HUES64 (cell line): ENCODE measurements at regions not wholly inside any gene's neighbourhood (a gene's known extent, or its start where the extent isn't known, plus 50 kb on each side); places are given as distances from the start of the nearest gene placed in this dataset.
A peak's percentile ranks its signal among the peaks of the same experiment; 100 is the strongest.

ENCODE experiments used
- H3K27ac ChIP-seq: 2 replicates; pipeline ENCODE4 v1.7.0; 2013; ENCODE audit warnings: low read depth, low read length, inconsistent platforms
- H3K27me3 ChIP-seq: 2 replicates; pipeline ENCODE4 v1.6.1; 2013; ENCODE audit warnings: mild to moderate bottlenecking, low read length; ENCODE audit not compliant: insufficient read depth
- H3K36me3 ChIP-seq: 2 replicates; pipeline ENCODE4 v1.6.1; 2013; ENCODE audit warnings: mild to moderate bottlenecking, low read length; ENCODE audit not compliant: insufficient read depth
- H3K4me1 ChIP-seq: 2 replicates; pipeline ENCODE4 v1.6.1; 2013; ENCODE audit warnings: mild to moderate bottlenecking, low read length, moderate library complexity; ENCODE audit not compliant: insufficient read depth
- H3K4me3 ChIP-seq: 2 replicates; pipeline ENCODE4 v1.5.1; 2013; ENCODE audit warnings: mild to moderate bottlenecking, low read length, moderate library complexity
- H3K9ac ChIP-seq: 2 replicates; pipeline ENCODE4 v1.6.1; 2013; ENCODE audit warnings: mild to moderate bottlenecking, low read depth, low read length
- H3K9me3 ChIP-seq: 2 replicates; pipeline ENCODE4 v1.6.1; 2013; ENCODE audit warnings: low read depth, low read length; ENCODE audit not compliant: insufficient read depth
- WGBS: fragments of 150-250, 120-280 bp; methylation state at CpG from one replicate; pipeline ENCODE4 v1.1.7; 2013; ENCODE audit warnings: missing lambda C conversion rate; 5-methylcytosine and 5-hydroxymethylcytosine counted together

DNA sequence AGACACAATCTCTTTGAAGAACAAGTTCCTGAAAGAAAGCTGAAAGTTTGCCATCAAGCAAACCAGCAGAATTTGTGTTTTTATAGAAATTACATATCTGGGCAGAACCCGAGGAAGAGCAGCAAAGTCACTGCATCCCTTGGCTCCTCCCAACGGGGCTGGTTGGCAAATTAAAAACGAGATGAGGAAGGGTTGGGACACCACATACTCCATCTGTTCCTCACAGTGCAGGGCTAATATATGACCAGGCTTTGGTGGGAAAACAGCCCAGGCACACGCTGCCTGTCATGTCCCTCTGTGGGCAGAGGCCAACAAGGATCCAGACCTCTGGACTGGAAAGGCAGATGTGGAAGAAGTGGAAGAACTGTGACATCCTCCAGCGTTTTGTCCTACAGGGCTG is 607.3 kb downstream of the CDH26 start:
- H3K4me1 ChIP-seq = peaks cover 10% of the 10 kb centered on the region

GRCh38 chr20:60569116-60569515 is 610.9 kb downstream of the CDH26 start:
- no peaks in the 10 kb centered on the region for H3K27me3 ChIP-seq
- no peaks in the 10 kb centered on the region for H3K9me3 ChIP-seq
- H3K4me1 ChIP-seq = peaks cover 10% of the 10 kb centered on the region
- H3K27ac ChIP-seq = no peak overlapping the region
- no peak overlapping the region for H3K4me3 ChIP-seq
- 93% methylated on average over 6 of the region's 6 CpGs for WGBS
- no peaks in the 10 kb centered on the region for H3K36me3 ChIP-seq
- no peak overlapping the region for H3K9ac ChIP-seq

More for the DNA sequence above, 607.3 kb downstream of the CDH26 start:
- H3K27me3 ChIP-seq = no peaks in the 10 kb centered on the region
- H3K36me3 ChIP-seq = no peaks in the 10 kb centered on the region
- no peak overlapping the region for H3K27ac ChIP-seq
- whole genome bisulfite sequencing = 94% methylated on average over 5 of the region's 5 CpGs
- no peaks in the 10 kb centered on the region for H3K9me3 ChIP-seq
- no peak overlapping the region for H3K9ac ChIP-seq
- H3K4me3 ChIP-seq = no peak overlapping the region

GRCh38 chr20:60570481-60571277 is 612.5 kb downstream of the CDH26 start:
- Histone ChIP-seq H3K9ac (no peak overlapping the region), H3K36me3 (no peaks in the 10 kb centered on the region), H3K4me3 (no peak overlapping the region), H3K4me1 (no peaks in the 10 kb centered on the region), H3K27me3 (no peaks in the 10 kb centered on the region), H3K9me3 (no peaks in the 10 kb centered on the region), H3K27ac (no peak overlapping the region)
- 97% methylated on average over 11 of the region's 11 CpGs for WGBS

- no peak overlapping the region for H3K9ac ChIP-seq
- peaks cover 3% of the 10 kb centered on the region; the same call in 1 of the 2 replicates for H3K9me3 ChIP-seq
- H3K4me3 ChIP-seq = no peak overlapping the region
- 94% methylated on average over 2 of the region's 4 CpGs for WGBS
- no peak overlapping the region for H3K27ac ChIP-seq
- H3K36me3 ChIP-seq = no peaks in the 10 kb centered on the region
- no peaks in the 10 kb centered on the region for H3K27me3 ChIP-seq
- no peaks in the 10 kb centered on the region for H3K4me1 ChIP-seq
Observed at GRCh38 chr20:60573003-60573680, 614.9 kb downstream of the CDH26 start.

GRCh38 chr20:60576236-60576635 is 618.0 kb downstream of the CDH26 start:
- Histone ChIP-seq H3K27ac (no peak overlapping the region), H3K9ac (no peak overlapping the region), H3K4me3 (no peak overlapping the region), H3K36me3 (no peaks in the 10 kb centered on the region), H3K9me3 (peaks cover 8% of the 10 kb centered on the region), H3K4me1 (peaks cover 10% of the 10 kb centered on the region; the same call in 1 of the 2 replicates), H3K27me3 (no peaks in the 10 kb centered on the region)
- WGBS = 100% methylated on average over 1 of the region's 2 CpGs

DNA sequence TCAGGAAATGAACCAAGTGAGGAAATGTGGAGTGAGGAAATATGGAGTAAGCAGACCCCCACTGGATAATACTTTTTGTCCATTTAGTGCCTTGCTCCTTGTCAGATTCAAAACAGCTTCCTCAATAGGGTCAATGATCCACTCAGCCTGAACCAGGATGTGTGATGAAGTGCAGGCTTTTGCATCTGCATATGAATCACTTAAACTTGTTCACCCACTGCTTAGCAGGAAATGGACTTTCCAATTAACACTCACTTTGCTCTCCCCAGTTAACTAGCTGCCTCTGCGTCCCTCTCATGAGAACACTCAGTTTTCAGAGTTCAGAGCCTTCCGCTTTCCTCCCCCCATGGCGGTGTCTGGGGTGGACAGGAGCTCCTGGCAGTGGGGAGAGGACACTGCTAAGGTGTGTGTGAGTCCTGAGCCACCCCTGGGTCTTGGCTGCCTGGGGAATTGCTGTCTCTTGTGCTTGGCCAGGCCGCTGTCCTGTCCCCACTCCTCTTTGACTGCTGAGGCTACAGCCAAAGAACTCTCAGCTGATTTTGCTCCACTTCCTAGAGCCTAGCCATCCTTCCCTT is 621.8 kb downstream of the CDH26 start:
- H3K4me3 ChIP-seq = no peak overlapping the region

GRCh38 chr20:60581606-60582115 is 623.4 kb downstream of the CDH26 start:
- H3K4me3 ChIP-seq = no peak overlapping the region
- no peaks in the 10 kb centered on the region for H3K27me3 ChIP-seq
- 97% methylated on average over 4 of the region's 4 CpGs for WGBS
- H3K9ac ChIP-seq = no peak overlapping the region
- H3K36me3 ChIP-seq = no peaks in the 10 kb centered on the region
- H3K9me3 ChIP-seq = peaks cover 8% of the 10 kb centered on the region
- no peak overlapping the region for H3K27ac ChIP-seq
- H3K4me1 ChIP-seq = peaks cover 23% of the 10 kb centered on the region

More for the DNA sequence above, 621.8 kb downstream of the CDH26 start:
- Histone ChIP-seq H3K9ac (no peak overlapping the region), H3K27ac (peak overlapping the region; percentile 55; the same call in 1 of the 2 replicates), H3K9me3 (peaks cover 8% of the 10 kb centered on the region), H3K27me3 (no peaks in the 10 kb centered on the region), H3K36me3 (no peaks in the 10 kb centered on the region), H3K4me1 (peaks cover 18% of the 10 kb centered on the region)
- WGBS = 70% methylated on average over 4 of the region's 4 CpGs

GRCh38 chr20:60583741-60584140 is 625.5 kb downstream of the CDH26 start:
- H3K4me3 ChIP-seq = no peak overlapping the region
- no peaks in the 10 kb centered on the region for H3K27me3 ChIP-seq
- H3K9ac ChIP-seq = no peak overlapping the region
- H3K27ac ChIP-seq = no peak overlapping the region
- H3K36me3 ChIP-seq = no peaks in the 10 kb centered on the region
- WGBS = 92% methylated on average over 2 of the region's 2 CpGs
- H3K9me3 ChIP-seq = no peaks in the 10 kb centered on the region
- H3K4me1 ChIP-seq = peaks cover 23% of the 10 kb centered on the region

DNA sequence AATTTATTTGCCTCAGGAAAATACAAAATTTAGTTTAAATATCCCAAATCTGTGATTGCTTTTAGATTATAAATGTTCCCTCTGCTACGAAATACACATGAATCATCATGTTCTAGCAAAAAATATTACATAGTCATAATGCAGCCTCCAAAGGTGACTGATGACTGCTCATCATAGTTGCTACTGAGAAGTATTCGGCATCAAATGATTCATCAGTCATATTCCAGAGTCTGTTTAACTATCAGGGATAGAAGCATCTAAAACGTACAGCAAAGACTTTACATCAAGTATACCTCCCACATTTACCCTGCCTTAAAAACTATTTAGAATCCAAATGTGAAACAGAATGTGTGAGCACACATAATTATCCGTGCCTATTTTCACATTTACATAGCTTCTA is 626.0 kb downstream of the CDH26 start:
- Histone ChIP-seq H3K9ac (no peak overlapping the region), H3K4me3 (no peak overlapping the region), H3K27ac (no peak overlapping the region), H3K9me3 (no peaks in the 10 kb centered on the region), H3K36me3 (no peaks in the 10 kb centered on the region), H3K27me3 (no peaks in the 10 kb centered on the region), H3K4me1 (peaks cover 23% of the 10 kb centered on the region)
- WGBS = 97% methylated on average over 4 of the region's 4 CpGs

GRCh38 chr20:60585651-60586050 is 627.4 kb downstream of the CDH26 start:
- no peak overlapping the region for H3K27ac ChIP-seq
- no peaks in the 10 kb centered on the region for H3K9me3 ChIP-seq
- H3K36me3 ChIP-seq = no peaks in the 10 kb centered on the region
- peaks cover 19% of the 10 kb centered on the region for H3K4me1 ChIP-seq
- H3K9ac ChIP-seq = no peak overlapping the region
- 100% methylated on average over 2 of the region's 4 CpGs for WGBS
- no peaks in the 10 kb centered on the region for H3K27me3 ChIP-seq
- no peak overlapping the region for H3K4me3 ChIP-seq
